ENCODE measurements at regions not wholly inside any gene's neighbourhood (a gene's known extent, or its start where the extent isn't known, plus 50 kb on each side); places are given as distances from the start of the nearest gene placed in this dataset.

DNA sequence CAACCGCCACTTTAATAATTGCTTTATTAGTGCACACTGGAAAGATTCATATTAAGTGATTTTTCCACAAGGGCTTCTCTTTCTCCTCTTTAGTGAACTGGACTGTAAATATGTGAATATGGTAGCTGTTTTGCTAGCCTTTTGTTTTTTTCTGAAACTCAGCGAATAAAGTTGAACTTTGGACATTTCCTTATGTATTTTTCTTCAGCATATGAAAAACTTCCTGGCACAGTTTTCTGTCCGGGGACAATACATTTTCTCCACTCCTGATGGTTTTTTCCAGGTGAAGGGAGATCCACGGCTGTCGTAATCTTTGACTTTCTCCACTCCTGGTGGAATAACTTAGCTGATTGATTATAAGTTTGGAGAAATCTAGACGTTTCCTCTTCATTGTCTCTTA is 457.4 kb upstream of the FAT1 start:
- H3K27me3 ChIP-seq: no peaks in the 10 kb centered on the region
- H3K27ac ChIP-seq: no peak overlapping the region
- TF ChIP-seq, protein P1, sequence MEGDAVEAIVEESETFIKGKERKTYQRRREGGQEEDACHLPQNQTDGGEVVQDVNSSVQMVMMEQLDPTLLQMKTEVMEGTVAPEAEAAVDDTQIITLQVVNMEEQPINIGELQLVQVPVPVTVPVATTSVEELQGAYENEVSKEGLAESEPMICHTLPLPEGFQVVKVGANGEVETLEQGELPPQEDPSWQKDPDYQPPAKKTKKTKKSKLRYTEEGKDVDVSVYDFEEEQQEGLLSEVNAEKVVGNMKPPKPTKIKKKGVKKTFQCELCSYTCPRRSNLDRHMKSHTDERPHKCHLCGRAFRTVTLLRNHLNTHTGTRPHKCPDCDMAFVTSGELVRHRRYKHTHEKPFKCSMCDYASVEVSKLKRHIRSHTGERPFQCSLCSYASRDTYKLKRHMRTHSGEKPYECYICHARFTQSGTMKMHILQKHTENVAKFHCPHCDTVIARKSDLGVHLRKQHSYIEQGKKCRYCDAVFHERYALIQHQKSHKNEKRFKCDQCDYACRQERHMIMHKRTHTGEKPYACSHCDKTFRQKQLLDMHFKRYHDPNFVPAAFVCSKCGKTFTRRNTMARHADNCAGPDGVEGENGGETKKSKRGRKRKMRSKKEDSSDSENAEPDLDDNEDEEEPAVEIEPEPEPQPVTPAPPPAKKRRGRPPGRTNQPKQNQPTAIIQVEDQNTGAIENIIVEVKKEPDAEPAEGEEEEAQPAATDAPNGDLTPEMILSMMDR (IDR thresholded peaks at IDR 0.05): no peak
- no peak overlapping the region for H3K4me3 ChIP-seq (ENCODE audit: low read depth in 1 of 2, low read length in 1 of 2)
- no peaks in the 10 kb centered on the region for H3K9me3 ChIP-seq
- no peaks in the 10 kb centered on the region for H3K36me3 ChIP-seq
- H3K4me1 ChIP-seq (ENCODE audit: control insufficient read depth in 1 of 2, insufficient read depth in 1 of 2, low read depth in 1 of 2, low read length in 1 of 2): no peaks in the 10 kb centered on the region

DNA sequence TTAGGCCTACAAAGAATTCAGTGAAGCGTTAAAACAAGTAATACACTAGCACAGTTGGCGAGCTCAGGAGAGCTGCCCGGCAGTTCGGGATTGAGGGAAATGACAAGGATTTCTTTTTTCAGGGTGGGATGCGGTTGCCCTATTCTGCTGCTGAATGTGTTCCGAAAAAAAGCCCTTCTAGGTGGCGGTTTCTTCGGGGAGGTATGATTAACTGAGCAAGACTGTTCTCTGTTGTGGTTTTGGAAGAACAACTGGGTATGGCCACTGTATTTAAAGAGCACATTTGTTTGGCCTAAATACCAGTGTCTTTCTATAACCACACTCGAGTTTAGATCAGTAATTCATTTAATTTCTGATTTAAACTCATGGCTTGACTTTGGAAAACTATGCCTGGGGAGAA is 459.7 kb upstream of the FAT1 start:
- TF ChIP-seq, protein P1 (IDR thresholded peaks at IDR 0.05): no peak
- no peak overlapping the region for H3K27ac ChIP-seq
- H3K4me3 ChIP-seq (ENCODE audit: low read depth in 1 of 2, low read length in 1 of 2): no peak overlapping the region
- no peaks in the 10 kb centered on the region for H3K36me3 ChIP-seq
- H3K9me3 ChIP-seq: no peaks in the 10 kb centered on the region
- no peaks in the 10 kb centered on the region for H3K27me3 ChIP-seq
- H3K4me1 ChIP-seq (ENCODE audit: control insufficient read depth in 1 of 2, insufficient read depth in 1 of 2, low read depth in 1 of 2, low read length in 1 of 2): no peaks in the 10 kb centered on the region

DNA sequence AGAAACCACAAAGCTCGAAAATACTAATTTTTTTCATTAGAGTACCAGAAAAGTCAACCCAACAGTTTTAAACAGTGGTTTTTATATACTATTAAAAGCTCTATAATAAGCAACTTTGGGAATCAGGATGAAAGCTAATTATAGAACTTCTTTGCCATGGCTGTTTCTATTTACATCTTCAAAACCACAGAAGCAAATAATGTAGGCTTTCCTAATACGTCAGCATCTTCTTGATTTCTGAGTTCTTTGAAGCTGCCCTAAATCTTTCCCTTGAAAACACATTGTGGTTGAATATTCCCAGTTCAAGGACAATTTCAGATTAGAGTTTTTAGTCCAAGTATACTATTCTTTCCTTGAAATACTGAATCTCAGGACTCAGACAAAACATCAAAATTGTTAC is 460.2 kb upstream of the FAT1 start:
- TF ChIP-seq, protein P1 (IDR thresholded peaks at IDR 0.05): no peak
- H3K9me3 ChIP-seq: no peaks in the 10 kb centered on the region
- H3K27ac ChIP-seq: no peak overlapping the region

DNA sequence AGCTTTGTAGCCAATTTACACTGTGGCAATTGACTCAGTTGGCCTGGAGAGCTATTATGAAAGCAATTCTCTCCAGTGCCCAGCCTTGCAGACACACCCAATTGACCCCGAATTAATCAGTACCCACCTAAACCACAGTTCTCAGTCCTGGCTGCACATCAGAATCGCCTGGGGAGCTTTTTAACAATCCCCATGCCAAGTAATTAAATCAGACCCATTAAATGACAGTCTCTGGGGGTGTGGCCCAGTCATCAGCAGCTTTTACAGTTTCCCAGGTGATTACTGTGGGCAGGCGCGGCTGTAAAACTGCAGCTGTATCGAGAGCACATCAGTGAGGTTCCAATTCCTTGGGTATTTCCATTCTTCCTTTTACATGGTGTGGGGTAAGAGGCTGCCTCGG is 460.9 kb upstream of the FAT1 start:
- no peaks in the 10 kb centered on the region for H3K27me3 ChIP-seq
- no peaks in the 10 kb centered on the region for H3K4me1 ChIP-seq (ENCODE audit: control insufficient read depth in 1 of 2, insufficient read depth in 1 of 2, low read depth in 1 of 2, low read length in 1 of 2)
- no peaks in the 10 kb centered on the region for H3K36me3 ChIP-seq
- H3K4me3 ChIP-seq (ENCODE audit: low read depth in 1 of 2, low read length in 1 of 2): no peak overlapping the region
- H3K9me3 ChIP-seq: no peaks in the 10 kb centered on the region
- TF ChIP-seq, protein P1 (IDR thresholded peaks at IDR 0.05): no peak
- no peak overlapping the region for H3K27ac ChIP-seq

More for the DNA sequence above, 460.2 kb upstream of the FAT1 start:
- no peaks in the 10 kb centered on the region for H3K4me1 ChIP-seq (ENCODE audit: control insufficient read depth in 1 of 2, insufficient read depth in 1 of 2, low read depth in 1 of 2, low read length in 1 of 2)
- no peaks in the 10 kb centered on the region for H3K27me3 ChIP-seq
- no peak overlapping the region for H3K4me3 ChIP-seq (ENCODE audit: low read depth in 1 of 2, low read length in 1 of 2)
- H3K36me3 ChIP-seq: no peaks in the 10 kb centered on the region

DNA sequence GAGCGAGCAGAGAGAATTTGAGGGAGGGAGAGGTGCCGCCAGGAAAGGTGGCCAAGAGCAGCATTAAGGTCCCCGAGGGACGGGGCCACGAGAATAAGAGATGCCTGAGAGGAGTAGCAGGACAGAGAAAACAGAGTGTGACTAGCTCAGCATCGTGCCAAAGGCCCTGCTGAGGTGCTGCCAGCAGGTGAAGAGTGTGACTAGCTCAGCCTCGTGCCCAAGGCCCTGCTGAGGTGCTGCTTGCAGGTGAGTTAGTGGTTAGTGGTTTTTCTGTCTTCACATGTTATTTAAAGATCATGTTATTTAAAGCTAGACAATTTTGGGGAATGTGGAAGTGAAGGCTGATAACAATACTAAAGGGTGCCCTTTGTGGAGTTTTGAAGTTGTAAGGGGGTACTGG is 464.5 kb upstream of the FAT1 start:
- TF ChIP-seq, protein P1 (IDR thresholded peaks at IDR 0.05): no peak
- no peak overlapping the region for H3K27ac ChIP-seq
- H3K9me3 ChIP-seq: no peaks in the 10 kb centered on the region
- H3K4me1 ChIP-seq (ENCODE audit: control insufficient read depth in 1 of 2, insufficient read depth in 1 of 2, low read depth in 1 of 2, low read length in 1 of 2): no peaks in the 10 kb centered on the region
- no peaks in the 10 kb centered on the region for H3K36me3 ChIP-seq
- no peak overlapping the region for H3K4me3 ChIP-seq (ENCODE audit: low read depth in 1 of 2, low read length in 1 of 2)
- H3K27me3 ChIP-seq: no peaks in the 10 kb centered on the region

DNA sequence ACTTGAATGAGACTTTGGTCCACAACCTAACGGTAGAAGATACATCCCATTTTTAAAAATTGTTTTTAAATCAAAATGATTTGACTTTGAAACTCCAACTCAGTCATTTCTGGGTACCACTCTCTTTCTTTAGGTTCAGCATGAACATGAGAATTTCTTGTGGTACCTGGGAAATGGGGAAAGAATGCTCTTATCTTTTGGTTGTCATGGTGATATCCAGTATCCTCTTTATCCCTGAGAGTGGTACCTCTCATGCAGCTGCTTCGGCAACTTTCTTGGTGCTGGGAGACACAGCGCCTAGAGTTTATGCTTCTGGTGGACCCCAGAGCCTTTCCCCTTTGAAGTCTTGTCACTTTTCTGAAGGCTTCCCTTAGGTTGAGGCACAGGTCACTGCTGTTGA is 465.1 kb upstream of the FAT1 start:
- Histone ChIP-seq H3K4me1 (ENCODE audit: control insufficient read depth in 1 of 2, insufficient read depth in 1 of 2, low read depth in 1 of 2, low read length in 1 of 2) (no peaks in the 10 kb centered on the region), H3K27ac (no peak overlapping the region), H3K4me3 (ENCODE audit: low read depth in 1 of 2, low read length in 1 of 2) (no peak overlapping the region), H3K36me3 (no peaks in the 10 kb centered on the region), H3K9me3 (no peaks in the 10 kb centered on the region), H3K27me3 (no peaks in the 10 kb centered on the region)
- TF ChIP-seq, protein P1 (IDR thresholded peaks at IDR 0.05): no peak

All from neutrophil (primary cell).